ENCODE measurements at regions not wholly inside any gene's neighbourhood (a gene's known extent, or its start where the extent isn't known, plus 50 kb on each side); places are given as distances from the start of the nearest gene placed in this dataset.

DNA sequence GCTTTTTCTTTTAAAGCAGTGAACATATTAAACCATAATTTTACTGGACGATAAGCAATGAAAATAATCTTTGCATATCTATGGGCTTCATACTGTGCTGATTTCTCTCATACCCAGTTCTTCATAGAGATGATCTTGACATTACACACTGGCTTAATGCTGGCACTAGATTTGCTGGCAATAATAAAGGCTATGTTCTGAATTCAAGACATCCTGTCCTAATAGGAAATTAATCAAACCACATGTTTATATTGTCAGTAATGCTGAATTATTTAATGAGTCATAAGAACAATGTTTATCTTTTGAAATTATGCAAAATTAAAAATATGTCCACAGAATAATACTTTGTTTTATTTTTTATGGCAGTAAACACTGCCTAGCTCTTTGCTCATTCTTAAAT lies 643.2 kb downstream of the OTOL1 start:
- DNase-seq = no peak

DNA sequence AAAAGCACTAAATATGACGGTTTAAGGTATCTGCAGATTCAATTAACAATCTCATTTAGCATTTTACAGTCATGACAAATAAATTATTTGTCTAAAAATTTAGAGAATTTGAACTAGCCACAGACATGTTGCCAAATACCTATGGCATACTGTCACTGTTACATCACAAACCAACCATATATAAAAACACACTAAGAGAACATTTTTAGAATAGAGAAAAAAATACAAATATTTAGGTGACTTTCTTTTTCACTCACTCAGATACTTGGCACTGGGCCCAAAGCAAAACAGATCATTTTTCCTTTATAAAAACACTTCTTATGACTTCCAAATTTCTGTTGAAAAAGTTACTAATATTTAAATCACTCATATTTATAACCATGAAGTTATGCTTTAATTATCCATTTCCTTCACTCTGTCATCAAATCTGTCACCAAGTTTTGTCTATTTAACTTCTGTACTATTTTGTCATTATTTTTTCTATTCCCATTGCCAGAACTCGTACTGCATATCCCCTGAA lies 644.7 kb downstream of the OTOL1 start:
- no peak for DNase-seq

DNA sequence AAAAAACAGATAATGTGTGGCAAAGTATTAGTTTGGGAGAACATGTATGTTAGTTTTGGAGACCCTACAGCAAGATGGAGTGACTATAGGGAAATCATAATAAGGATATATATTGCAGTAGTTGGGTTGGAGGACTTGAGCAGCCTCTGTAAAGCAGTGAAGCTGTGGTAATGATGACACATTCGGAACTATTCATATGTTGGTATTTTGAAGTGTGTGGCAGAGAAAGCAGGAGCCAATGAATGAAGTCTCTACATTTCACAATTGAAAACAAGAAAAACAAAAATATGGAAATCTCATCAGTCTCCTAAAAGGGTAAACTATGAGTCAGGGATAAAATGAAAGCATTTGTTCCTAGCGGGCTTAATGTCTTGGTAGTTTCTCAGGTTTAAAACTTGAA lies 645.9 kb downstream of the OTOL1 start:
- no peak for DNase-seq

DNA sequence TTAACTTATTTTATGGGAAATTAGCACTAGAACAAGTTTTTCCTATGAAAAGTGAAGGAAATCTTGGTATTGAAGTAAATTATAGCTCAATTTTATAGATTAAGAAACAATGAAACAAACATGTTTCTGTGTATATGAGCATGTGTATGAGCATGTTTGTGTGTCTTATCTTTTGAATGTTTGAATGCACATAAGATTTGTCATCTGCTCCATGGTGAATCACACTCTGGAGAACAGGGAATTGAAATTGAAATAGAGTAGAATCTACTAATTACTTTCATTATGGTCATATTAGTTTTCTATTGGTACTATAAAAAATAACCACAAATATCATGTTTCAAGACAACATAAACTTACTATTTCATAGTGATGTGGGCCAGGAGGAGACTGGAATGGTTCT lies 646.6 kb downstream of the OTOL1 start:
- DNase-seq = no peak

DNA sequence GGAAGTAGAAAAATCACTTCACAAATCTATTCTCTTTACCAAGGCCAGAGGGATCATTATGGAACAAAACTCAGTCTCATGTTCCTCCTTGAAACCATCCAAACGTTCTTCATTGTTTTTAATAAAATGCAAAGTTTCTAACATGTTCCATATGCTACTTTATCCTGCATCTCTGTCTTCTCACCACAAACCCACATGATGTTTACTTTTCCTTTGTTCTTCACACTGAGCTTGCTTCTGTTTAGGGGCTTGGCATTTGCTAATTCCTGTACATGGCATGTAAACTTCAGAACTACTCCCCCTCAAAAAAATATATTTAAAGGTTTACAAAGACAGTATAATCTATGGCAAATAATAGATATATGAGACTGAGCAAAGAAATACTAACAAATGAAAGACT lies 651.4 kb downstream of the OTOL1 start:
- DNase-seq = no peak

DNA sequence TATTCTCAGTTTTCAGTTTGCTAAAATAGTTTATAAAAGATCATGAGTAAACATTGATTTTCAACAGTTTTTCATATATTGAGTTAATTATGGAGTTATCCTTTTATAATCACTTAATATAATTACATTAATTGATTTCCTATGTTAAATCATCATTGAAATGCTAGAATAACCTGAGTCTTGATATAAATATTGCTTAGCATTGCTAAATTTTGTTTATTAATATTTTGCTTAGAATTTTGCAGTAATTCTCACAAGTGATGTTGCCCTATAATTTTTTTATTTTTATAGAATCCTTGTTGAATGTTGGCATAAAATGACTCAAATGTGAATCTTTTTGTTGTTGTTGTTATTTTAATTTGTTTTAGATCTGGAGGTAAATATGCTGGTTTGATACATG lies 654.2 kb downstream of the OTOL1 start:
- DNase-seq = no peak

DNA sequence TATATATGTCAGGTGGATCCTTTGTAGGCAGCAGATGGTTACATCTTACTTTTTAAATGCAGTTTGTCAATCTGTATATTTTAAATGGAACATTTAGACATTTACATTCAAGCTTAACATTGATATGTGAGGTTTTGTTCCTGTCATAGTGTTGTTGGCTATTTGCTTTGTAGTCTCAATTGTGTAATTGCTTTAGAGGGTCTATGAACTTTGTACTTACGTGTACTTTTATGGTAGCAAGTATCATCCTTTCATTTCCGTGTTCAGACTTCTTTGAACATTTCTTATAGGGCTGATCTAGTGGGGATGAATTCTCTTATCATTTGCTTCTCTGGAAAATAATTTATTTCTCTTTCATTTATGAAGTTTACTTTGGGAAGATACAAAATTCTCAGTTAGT lies 656.0 kb downstream of the OTOL1 start:
- DNase-seq = no peak

DNA sequence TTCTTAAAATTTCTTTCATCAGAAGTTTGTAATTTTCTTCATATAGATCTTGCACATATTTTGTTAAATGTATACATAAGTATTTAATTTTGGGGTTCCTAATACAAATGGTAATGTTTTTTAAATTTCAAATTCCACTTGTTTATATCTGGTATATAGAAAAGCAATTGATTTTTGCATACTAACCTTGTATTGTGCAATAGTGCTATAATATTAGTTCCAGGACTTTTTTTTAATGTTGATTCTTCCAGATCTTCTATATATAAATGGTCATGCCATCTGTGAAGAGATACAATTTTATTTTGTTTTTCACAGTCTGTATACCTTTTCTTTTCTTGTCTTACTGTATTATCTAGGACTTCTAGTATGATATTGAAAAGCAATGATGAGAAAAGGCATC lies 665.0 kb downstream of the OTOL1 start:
- no peak for DNase-seq

DNA sequence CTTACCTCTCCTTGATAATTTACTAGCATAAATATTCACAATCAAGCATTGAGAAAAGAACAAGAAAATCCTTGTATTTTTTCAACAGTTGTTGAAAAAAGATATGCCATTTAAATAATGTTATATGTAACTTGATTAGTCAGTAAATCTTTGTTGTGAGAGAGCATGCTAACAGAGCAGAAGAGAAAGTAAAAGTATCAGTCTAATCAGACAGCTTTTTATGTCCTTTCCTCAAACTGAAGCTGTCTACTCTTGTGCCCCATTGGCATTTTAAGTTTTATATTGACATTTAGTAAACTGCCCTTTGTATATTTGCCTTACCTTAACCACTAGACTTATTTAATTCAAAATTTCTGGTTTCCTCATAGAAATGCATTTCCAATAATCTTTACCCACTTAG lies 668.7 kb downstream of the OTOL1 start:
- DNase-seq = no peak

DNA sequence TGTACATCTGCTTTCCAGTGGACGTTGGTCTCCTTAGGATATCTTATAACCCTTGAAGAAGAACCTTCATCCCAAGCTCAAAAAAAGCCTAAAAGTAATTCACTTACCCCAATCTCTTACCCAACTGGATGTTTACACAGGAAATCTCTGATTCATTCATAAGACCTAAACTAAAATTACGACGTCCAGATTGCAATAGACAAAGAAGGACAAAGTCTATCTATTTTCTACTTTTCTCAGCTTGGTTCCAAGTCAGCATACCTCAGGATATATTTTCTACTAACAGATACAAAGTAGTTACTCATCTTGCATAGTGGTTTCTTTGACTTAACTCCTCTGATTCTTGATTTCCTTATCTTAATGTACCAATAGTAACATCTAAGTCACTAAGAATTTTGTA lies 669.9 kb downstream of the OTOL1 start:
- no peak for DNase-seq

DNA sequence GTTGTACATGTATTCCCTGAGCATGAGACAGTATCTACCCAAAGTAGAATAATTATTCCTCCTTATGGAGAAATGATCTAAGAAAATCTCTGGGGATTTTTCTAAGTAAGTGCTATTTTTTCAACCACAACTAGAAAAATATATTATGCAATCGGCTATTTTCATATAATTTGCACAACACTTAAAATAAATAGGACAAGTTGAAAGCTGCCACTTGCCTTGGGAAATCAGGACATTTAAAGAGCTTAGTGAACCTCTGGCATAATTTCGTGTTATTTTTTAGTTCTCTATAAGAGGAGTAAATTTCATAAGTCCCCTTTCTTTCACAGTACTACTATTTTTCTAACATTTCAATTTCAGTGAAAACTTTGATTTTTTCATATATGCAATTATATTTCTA lies 672.1 kb downstream of the OTOL1 start:
- no peak for DNase-seq

DNA sequence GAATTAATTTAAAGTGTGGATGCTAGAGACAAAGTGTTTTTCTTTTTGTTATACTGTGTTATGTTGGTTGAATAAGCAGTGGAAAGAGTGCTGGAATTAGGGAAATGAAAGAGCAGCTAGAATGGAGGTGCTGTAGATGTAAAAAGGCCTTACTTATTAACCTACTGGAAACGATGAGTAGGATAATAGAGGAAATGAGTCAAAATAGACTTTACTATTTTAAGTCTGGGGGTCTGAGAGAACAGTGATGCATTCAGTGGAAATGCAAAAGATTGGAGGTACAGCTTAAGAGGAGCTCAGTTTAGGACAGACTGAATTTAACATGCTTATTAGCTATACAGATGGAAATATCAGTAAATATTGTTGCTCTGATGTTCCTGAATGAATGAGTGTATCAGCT lies 674.0 kb downstream of the OTOL1 start:
- no peak for DNase-seq

DNA sequence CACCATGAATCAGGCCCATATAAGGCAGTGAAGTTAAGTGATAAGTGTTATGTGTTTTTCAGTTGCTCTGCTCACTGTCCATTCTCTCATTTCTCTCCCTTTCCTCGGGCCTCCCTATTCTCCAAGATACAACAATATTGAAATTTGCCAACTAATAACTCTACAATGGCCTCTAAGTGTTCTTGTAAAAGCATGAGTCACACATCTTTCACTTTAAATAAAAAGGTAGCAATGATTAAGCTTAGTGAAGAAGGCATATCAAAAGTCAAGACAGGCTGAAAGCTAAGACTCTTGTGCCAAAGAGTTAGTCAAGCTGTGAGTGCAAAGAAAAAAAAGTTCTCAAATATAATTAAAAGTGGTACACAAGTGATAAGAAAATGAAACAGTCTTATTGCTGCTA lies 675.4 kb downstream of the OTOL1 start:
- no peak for DNase-seq

DNA sequence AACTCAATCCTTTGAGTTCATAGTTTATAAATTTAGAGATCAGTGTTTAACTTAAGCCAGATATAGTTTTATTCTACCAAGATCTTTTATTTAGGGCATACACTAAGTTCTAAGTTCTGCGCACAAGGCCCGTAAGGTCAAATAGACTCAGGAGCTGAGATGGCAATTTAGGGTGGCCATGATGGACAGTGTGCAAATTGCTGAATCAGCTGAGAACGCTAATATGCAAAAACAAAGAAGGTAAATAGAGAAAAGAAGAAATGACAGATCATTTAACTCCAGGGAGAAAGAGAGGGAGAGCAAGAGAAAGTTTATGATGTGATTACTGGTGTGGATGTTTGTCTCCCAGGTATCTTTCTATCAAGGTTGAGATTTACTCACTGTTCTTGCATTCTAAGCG lies 678.5 kb downstream of the OTOL1 start:
- DNase-seq = no peak

DNA sequence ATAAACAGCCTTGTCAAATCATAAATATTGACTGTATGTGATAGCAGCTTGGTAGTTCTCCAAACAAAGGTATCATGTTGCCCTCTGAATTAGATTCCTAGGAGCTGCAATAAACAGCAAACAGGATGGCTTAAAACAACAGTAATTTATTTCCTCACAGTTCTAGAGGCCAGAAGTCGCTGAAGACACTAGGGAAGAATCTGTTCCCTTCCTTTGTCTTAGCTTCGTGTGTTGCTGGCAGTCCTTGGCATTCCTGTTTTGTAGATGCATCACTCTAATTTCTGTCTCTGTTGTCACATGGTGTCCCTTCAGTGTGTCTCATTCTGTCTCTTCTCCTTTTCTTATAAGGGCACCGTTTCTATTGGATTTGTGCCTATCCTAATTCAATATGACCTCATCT lies 679.3 kb downstream of the OTOL1 start:
- no peak for DNase-seq

DNA sequence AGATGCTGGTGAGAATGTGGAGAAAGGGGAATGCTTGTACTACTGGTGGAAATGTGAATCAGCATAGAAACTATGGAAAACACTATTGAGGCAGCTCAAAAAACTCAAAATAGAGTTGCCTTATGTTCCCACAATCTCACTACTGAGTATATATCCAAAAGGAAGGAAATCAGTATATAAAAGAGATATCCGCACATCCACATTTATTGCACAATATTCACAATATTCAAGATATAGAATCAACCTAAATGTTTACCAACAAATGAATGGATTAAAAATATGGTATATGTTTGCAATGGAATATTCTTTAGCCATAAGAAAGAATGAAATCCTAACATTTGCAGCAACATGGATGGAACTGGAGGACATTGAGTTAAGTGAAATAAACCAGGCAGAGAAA lies 686.8 kb downstream of the OTOL1 start:
- DNase-seq = no peak

DNA sequence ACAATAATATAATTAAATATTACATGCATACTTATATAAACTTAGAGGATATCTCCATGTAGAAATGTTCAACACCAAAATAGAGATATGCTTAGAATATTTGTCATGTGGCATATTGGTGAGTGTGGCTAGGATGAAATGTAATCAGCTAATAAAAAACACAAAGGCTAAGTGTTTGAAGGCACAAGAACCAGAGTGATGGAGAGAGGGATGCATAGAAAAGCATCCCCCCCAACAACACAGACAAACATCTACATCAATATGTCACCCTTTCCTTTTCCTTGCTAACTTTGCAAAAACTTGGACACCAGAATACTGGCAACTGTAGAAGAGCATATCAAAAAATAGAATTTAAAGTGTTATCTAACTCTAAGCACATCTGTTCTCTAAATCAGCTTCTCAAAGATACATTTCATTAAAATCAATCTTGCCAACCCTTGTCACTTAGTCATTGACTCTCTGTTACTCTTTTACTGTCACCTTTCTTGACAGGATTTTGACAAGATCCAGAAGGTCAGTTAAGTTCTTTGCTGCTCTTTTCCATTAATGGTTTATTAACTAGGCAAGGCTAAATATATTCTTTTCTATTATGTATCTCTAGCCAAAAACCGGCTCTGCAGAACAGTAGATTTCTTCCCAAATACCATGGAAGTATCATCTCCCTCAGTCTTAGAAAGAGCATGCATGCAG lies 695.9 kb downstream of the OTOL1 start:
- no peak for DNase-seq

DNA sequence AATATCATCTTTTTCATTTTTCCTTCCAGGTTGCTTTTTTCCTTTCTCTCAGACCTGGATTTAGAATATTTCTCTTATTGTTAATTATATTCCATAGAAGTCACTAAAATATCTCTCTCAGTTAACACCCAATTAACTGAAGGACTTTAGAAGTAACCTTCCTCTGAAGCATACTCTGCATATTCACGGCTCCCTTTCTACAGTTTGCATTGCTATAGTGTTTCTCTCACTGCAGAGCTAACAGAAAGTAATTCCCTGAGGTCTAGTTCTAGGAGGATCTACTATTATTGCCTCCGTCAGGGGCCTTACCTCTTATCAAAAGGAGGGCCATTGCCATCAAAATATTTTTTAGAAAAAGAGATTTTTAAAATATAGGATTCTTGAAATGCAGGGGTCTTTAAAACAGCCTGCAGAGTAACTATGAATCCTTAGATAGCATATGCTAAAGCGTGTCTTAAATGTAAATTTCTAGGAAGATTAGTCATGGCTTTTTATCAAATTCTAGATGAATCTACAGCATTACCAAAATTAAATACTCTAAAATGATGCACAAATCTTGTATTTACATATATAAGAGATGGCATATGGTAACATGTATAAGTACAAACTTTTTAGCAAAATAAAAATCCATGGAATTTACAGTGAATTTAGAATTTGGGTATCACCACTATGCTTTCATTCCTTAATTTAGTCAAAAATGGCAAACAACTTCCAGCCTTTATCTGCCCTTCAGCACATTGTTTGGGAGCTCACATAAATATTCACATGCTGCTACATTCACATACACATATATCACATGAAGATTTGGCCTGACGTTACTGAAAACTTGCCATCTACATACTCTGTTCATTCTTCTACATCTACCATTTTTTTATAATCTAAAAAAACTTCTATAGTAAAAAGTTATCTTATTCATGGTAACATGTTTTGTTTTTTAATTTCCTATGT lies 696.8 kb downstream of the OTOL1 start:
- DNase-seq = no peak

DNA sequence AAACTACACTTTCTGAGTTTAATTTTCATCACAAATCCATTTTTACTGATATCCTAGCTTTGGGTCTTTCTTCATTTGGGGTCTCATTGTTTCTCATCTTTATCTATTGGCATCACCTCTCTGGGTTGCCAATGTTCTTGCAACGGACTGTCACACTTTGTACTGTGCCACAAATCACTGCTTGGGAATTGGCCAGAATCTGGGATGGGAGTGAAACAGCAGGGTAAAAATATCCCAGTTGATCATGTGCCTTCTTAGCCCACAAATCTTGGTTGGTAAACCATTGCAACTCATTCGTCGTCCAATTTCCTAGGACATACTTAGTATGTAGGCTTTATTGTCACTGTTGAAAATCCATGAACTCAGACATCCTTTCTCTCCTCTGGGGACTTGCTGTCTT lies 698.5 kb downstream of the OTOL1 start:
- no peak for DNase-seq

DNA sequence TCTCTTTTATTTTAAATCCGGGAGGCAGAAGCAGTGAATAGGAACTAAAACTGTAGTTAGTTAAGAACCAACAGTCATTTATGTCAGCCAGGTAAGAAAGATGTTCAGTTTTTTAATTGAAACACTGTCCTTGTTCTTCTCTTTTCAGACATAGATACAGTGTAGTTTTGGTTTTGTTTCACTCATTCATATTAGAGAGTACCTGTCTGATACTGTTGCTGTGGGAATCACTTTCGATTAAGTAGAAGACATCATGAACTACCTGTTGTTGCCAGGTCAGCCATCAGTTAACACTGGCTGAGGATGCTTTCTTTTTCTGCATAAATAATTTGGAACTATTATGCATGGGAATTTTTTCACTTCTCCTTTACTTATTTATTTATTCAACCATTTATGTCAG lies 700.4 kb downstream of the OTOL1 start:
- no peak for DNase-seq

DNA sequence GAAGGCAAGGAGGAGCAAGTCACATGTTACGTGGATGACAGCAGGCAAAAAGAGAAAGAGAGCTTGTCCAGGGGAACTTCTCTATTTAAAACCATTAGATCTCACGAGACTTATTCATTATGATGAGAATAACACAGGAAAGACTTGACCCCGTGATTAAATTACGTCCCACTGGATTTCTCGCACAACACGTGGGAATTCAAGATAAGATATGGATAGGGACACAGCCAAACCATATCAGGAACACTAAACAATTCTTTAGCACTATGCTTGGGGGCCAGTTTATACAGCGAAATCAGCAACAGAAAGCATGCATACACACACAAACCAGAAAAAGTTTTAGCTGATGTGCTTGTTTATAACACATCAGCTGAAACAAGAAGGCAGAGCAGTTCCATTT lies 704.2 kb downstream of the OTOL1 start:
- DNase-seq = no peak

DNA sequence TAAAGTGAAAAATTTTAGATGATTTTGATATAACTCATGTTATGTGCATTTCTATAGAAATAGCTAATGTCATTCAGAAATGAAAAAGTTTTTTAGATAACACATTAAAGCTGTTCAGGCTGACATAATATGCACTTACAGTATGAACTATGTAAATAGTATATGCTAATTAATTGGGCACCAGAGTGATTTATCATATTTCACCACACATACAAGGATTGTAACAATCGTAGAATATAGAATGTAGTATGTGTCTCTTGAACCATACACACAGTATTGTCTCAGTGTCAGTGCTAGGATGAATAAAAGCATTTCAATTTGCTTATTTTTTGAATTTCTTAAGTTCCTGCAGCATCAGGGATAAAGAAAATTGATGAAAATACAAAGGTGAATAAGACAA lies 710.0 kb downstream of the OTOL1 start:
- no peak for DNase-seq

DNA sequence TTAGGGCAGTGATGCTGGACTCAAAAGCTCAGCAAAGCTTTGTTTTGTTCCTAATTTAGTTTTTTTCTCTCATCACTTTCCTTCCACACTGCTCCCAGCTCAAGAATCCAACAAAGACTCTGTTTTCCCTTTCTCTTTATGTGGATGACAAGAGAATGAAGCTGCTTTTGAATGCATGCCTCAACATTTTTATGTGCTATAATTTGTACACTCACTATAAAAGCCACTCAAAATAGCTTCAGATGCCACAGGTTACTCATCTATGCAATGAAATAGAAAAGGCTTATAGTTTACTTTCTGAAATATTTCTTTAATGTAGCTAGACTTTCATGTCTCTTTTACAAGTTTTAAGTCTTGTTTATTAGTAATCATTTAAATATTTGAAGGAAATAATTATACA lies 714.9 kb downstream of the OTOL1 start:
- no peak for DNase-seq

DNA sequence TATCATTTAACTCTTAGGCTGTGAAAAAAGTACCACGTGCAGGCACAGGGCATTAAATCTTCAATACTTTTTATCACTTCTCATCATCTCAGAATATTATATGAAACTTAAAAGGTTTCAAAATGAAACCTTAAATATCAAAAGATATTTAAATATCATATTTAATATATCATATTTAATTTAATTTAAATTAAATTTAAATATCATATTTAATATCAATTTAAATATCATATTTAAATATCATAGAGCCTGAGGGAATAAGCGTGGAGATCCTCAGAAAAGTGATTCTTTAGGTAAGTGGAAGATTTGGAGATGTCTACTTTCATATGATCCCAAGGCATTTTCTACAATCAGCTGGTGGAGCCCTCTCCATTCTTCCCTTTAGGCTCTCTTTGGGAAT lies 716.6 kb downstream of the OTOL1 start:
- no peak for DNase-seq
